SIG-M5 (cell line): ENCODE measurements at regions not wholly inside any gene's neighbourhood (a gene's known extent, or its start where the extent isn't known, plus 50 kb on each side); places are given as distances from the start of the nearest gene placed in this dataset.

Experiments
- DNase-seq: peaks from one replicate; lab custom pipeline; 2025; lab: John Stamatoyannopoulos, UW

DNA sequence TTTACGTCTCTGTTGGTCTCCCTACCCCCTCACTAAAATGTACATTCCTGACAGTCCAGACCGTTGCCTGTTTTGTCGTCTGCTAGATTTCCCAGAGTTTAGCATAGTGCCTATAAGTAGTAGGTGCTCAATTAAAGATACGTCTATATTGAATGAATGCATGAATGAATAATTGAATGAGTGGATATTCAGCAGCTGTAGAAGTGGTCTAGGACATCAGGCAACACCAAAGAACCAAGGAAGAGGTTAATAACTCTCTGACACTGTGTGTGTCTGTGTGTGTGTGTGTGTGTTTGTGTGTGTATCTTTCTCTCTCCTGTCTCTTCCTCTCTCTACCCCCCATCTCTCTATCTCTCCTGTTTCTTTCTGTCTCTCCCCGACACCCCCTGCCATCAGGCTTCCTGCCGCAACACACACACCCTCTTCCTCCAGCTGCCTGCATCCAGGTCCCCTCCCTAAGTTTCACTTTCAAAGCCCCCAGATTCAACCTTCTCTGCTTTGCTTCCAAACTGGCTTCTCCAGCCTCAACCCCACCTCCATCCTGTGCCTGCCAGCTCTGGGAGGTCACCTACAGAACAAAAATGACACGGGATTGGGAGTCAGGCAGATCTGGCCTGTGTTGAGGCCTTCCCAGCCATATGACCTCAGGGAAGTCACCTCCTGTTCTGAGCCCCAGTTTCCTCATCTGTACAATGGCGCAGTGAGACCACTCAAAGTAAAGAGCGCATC lies 119.9 kb upstream of the NCOR2 start:
- DNase-seq, result no peak

DNA sequence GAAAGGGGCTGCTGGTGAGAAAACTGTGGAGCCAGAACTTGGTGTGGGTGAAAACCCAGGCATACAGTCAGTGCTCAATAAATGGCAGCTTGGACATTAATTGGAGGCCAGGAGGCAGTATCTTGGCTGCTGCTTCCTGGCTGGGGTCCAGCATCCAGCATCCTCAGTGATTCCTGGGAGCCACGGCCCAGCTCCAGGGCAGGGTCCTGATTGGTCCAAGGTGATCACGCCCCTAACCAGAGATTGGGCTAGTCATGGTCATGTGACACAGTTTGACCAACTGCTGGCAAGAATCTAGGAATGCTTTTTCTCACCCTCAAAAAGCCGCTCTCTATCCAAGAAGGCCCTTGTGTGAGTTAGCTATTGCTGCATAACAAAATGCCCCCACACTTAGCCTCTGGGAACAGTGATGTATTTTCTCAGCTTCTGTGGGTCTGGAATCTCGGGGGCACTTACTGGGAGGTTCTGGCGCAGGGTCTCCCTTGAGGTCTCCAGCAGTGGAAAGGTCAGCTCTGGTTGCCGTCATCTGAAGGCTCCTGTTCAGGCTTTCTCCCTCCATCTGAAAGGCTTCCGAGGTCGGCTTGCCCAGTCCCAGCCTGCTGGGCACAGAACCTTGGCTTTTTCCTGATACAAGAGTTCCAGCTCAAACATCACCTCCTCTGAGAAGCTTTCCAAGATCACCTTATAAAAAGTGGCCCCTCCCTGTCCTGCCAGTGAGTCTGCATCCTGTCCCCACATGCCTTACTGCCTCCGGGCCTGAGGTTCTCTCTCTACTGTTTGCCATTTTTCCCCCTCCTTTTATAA lies 119.2 kb upstream of the NCOR2 start:
- no peak for DNase-seq

DNA sequence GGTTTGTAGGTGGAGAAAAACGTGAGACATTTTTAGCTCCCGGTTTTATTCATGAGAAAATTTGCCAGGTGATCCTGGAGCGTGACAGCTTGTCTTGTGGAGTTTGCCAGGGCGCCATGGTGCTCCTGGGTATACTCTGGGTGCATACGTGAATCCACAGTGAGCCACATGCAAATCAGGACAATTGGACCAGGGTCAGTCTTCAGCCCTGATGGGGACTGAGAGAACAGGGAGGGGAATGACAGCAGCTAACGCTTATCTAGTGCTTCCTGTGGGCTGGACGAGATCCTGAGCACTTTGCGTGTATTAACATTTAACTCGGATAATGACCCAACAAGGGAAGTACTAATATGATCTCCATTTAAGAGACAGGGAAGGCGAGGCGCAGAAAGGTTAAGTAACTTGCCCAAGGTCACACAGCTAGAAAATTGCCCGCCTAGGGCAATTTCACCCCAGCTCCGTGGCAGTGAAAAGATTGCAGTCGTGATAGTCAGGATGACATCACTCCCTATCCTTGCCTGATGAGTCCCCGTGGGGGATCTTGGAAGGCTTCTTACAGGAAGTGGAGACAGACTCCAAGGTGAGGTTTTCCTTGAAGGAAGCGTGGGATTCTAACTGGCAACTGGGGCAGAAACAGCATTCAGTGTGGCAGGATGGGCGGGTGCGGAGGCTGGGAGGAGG lies 118.4 kb upstream of the NCOR2 start:
- no peak for DNase-seq

DNA sequence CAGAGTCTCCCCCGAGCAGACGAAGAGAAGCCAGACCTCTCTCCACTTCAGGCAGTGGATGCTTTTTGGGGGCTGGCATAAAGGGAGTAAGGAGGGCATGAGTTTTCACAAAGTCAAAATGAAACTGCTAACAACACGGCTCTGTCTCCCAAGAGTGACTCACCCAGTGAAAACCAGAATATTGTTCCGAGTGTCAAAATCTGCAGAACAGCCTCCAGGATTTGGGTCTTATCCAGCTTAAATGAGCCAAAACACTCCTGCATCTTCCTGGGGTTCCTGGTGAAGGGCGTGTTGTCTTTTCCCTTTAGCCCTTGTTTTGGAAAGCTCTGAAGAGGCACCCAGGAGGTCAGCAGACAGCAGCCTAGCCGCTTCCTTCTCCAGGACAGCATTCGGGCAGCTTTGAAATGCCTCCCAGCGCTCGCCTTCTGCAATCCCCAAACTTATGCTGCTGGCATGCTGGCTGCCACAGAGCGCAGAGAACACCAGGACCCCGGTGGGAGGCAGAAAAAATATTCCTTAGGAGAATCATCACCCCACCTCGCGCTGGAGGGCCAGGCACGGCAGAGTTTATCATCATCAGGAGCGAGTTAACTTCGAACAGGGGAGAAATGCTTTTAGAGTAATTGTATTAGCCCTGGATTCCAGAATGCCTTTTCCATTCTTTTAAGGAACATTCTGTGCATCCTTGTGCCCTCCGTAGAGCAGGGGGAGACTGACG lies 117.7 kb upstream of the NCOR2 start:
- DNase-seq, result no peak

DNA sequence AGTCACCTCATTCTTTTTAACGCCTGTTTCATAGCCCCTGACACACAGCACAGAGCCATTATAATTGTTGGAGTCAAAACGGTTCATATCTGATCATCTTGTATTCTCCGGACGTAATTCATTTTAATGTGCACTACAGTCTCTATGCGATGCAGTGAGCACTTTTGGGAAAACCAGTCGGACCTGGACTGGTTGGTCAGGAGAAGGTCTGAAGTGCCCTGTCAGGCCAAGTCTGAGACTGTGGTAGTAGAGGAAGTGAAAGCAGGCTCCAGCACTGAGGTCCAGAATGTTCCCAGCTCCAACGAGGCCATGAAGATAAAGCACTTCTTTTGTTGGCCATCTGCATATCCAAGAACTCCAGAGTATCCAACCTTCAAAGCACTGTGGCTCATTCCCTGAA lies 117.1 kb upstream of the NCOR2 start:
- DNase-seq, result no peak

DNA sequence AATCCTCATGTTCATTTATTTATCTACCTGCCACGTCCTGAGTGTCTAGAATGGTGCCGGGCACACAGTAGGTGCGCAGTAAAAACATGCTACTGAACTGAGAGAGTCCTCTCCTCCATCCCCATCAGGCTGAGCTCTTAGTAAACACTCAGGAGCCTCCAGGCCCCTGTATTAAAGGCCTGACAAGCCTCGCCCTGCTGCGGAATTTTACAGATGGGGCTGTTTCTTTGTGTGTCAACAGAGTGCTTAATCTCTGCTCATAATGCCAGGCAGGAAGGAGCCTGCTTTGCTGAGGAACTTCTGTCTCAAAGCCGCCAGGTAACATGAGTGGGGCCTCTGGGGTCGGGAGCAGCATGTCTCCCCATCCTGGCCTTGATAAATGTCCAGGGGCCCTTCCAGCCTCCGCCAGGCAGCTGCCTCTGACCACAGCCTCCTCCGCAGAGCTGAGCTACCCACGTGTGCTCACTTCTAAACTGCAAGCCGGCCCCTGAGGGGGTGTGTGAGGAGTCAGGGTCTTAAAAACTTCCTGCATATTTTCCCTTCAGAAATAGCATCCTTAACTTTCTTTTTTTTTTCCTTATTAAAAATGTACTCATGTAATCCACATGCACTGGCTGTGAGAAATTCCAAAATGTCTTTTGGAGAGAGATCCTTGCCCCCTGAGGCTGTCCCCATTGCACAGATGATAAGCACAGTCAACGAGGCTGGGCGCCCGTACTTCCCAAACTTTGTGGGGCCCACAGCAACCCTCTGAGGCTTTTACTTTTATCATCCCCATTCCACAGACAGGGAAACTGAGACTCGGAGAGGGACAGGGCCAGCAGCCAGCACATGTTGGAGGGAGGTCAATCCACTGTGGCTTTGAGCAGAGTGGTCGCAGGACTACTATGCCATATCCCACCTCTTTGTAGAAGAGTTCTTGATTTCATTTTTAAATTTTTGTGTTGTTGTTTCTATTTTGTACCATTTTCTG lies 116.0 kb upstream of the NCOR2 start:
- no peak for DNase-seq

DNA sequence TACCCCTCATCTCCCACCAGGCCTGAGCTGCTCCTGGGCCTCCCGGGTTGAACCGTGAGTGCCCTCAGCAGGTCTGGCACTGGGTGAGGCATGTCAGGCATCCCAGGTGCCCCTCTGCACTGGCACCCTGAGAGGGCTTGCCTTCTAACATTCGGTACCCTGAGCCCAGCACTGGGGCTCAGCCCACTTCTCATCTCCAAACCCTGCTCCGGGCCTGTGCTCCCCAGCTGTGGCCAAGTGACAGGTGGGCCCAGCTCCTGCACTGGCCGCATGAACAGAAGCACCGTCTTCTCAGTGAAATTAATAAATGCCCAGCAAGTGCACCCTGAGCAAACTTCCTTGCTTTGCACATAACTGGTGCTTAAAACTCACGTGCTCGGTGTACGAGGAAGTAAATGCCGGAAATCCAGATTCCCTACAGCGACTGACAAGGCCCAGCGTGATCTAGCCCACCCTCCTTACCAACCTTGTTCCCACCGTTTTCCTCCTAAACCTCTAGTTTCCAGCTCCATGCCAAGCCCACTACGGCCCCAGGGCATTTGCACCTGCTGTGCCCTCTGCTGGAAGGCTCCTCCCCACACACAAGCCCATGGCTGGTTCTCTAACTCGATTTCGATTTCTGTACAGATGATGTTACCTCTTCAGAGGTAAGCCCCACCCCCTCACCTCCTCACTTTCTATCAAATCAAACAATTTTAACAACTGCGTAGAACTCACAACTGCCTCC lies 115.2 kb upstream of the NCOR2 start:
- no peak for DNase-seq

DNA sequence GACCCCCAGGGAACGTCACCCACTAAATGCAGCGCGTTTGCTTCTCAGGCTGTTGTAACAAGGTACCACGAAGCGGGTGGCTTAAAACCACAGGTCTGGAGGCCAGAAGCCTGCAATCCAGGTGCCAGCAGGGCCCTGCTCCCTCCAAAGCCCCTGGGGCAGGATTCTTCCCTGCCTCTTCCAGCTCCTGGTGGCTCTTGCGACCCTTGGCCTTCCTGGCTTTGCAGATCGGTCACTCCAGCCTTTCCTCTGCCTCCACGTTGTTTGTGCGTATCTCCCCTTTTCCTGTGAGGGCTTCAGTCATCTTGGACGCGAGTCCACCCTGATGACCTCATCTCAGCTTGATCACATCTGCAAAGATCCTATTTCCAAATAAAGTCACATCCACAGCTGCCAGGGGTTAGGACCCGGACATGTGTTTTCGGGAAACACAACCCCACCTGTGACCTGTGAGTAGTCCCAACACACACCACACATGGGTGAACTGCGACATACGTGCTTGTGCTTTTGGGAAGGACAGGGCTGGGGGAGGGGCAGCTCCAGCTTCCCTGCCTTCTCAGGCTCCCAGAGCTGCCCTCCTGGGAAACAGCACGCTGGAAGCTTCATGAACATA lies 114.5 kb upstream of the NCOR2 start:
- DNase-seq, result no peak

DNA sequence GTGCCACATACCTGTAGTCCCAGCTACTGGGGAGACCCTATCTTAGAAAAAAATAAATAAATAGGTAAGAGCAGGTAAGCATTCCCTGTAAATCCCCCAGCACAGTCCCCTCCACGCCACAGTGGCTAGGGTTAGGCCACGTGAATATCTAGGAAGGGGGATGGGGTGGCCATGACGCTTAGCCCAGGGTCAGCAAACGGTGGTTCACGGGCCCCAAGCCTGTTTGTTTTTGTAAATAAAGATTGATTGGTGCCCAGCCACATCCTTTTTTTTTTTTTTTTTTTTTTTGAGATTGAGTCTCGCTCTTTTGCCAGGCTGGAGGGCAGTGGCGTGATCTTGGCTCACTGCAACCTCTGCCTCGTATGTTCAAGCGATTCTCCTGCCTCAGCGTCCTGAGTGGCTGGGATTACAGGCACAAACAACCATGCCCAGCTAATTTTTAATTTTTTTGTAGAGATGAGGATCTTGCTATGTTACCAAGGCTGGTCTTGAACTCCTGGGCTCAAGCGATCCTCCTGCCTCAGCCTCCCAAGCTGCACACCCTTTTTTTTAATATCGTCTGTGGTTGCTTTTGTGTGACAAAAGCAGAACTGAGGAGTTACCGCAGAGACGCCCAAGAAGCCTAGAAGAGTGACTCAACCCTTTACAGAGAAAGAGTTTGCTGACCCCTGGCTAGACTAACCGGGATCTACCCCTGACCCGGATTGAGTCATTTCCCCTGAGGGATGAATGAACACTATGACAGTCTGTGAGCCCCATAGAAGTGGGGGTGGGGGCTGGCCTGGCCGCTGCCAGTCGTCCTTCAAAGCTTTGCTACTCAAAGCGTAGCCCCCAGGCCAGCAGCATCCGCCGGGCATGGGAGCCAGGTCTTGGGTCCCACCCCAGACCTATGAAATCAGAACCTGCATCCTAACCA lies 113.7 kb upstream of the NCOR2 start:
- DNase-seq, result peak; percentile 86

DNA sequence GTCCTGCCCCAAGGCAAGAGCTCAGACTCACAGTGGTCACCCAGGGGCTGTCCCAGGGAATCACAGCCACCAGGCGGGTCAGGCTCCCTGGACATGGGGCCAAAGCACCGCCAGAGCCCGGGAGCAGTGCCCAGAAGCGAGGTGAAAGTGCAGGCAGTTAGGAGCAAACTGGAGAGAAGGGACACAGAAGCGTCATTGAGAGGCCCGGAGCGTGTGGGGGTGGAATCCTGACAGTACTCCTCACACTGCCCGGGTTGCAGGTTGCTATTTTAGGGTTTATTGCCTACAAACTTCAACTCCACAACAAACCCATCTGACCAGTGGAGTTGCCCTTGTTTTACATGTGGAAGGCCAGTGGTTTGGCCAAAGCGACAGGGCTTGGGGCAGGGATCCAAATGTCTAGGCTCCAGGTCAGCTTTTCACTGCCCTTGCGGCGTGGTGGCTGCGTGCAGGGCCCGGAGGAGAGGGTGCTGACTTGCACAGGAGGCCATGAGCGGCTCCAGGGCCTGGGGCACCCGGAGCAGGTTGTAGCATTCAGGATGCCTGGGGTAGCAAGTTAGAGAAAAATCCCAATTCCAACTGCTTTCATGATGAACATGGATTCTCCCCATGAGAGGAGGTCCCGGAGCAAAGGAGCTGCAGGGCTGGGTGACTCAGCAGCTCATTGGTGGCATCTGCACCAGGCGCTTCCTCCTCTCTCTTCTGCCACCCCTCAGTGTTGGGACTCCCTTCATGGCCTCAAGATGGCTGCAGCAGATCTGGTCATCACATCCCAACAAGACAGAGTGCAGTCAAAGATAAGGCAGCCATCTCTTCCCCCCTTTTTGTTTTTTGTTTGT lies 112.3 kb upstream of the NCOR2 start:
- no peak for DNase-seq

DNA sequence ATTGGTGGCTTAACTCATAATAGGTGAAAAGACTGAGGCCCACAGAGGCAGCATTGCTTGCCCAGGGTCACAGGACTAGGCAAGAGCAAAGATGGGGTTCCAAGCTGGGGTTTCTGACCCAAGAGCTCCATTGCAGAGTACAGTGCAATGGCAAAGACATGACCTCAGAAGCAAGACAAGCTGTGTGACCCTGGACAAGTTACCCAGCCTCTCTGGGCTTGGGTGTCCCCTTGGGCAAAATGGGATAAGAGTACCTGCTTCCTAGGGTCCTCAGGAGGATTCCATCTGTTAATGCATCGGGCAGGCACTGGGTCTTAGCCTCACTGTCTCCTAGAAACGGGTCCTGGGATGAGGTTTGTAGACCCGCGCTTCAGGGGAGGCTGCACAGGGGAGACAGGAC lies 111.6 kb upstream of the NCOR2 start:
- no peak for DNase-seq

DNA sequence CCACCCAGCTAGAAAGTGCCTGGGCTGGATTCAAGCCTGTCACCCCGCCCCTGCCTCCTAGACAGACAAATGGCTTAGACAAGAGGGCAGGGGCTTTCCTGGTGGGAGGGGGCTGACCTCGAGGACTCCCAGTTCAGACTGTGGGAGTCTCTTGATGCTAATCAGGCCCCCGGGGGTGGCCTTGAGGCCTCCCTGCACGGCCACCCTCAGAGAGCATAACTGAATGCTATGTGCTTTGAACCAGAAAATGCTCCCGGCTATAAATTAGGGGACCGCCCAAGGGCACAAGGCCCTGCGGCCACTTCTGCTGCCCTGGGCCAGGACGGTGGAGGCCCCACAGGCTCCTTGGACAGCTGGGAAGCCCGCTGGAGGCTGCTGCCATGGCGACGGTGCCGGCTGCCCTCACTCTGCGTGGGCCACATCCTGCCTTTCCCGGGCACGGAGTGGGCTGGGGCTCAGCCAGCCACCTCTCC lies 111.0 kb upstream of the NCOR2 start:
- no peak for DNase-seq

DNA sequence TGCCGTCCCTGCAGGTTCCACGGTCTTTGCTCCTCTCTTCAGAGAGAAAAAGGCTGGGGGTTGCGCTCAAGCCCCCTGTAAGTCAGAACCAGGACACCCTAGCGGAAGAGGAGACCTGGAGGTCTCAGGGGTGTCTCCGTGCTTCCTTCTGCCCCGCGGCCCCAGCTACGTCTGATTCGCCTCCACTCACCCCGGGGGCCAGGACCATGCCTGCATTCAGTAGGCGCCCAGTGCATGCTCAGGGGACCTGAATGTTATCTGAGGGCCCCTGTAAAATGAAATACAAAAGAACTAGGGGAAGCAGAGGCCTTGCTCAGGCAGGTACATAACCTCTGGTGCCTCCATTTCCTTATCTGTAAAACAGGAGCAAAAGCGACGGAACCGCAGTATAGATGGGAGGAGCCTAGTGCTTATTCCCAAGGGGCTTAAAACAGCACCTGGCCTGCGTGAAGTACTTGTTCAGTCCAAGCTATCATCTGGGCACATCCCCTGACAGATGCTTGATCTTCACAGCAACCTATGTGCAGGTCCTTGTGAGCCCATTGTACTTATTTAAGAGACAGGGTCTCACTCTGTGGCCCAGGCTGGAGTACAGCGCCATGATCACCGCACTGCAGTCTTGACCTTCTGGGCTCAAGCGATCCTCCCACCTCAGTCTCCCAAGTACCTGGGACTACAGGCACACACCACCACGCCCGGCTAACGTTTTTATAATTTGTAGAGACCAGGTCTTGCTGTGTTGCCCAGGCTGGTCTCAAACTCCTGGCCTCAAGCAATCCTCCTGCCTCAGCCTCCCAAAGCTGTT lies 110.3 kb upstream of the NCOR2 start:
- no peak for DNase-seq

DNA sequence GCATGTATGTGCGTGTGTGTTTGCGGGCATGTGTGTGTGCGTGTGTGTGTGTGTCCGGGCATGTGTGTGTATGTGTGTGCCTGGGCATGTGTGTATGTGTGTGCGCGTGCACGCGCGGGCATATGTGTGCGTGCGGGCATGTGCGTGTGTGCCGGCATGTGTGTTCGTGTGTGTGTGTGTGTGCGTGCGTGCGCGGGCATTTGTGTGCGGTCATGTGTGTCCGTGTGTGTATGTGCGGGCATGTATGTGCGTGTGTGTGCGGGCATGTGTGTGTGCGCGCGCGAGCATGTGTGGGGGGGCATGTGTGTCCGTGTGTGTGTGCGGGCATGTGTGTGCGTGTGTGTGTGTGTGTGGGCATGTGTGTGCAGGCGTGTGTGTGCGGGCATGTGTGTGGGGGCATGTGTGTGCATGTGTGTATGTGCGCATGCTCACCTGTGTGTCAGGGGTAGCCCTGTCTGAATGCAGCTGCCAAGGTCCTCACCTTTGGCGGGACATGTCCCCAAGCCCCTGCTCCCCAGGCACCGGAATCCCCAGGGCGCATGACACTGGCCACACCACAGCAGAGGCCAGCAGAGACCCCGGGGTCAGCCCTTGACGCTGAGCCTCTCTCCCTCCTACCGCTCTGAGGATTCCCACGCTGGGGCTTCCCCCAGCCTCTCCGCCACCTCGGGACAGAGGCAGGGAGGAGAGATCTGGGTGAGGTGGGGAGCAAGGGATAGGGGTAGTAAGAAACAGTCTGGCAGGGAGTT lies 109.5 kb upstream of the NCOR2 start:
- DNase-seq, result no peak

DNA sequence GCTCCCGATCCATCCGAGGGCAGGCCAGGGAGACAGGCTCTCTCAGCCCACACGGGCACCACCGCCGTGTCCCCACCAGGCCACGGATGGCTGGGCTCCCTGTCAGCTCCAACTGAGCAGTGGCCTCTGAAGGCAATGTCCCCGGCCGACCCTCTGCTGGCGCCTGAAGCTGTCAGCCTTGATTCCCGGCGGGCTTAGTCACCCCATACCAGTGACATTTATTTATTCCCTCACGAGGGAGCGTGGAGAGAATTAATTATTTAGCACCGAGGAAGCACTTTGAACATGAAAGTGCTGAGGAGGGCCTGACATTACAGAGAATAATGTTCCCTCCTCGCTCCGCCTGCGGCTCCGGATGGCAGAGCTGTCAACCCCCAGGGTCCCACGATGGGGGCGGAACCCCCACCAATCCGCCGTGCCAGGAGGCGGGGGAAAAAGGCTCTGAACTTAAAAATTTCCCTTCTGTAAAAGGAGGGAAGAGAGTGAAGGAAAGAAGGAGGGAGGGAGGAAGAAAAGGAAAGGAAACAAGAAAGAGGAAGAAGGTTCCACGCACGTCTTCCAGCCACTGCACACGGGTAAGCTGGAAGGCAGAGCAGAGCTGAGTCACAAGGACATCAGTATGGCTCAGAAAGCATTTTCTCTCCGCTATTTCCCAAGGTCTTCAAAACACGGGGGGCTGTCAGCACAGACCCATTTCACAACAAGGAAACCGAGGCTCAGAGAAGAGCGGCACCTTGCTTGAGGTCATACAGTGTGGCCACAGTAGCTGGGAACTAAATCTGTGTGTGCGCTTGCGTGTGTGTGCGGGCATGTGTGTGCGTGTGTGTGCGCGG lies 108.7 kb upstream of the NCOR2 start:
- DNase-seq, result peak; percentile 37
